NCI-H1048 (cell line): ENCODE measurements at regions not wholly inside any gene's neighbourhood (a gene's known extent, or its start where the extent isn't known, plus 50 kb on each side); places are given as distances from the start of the nearest gene placed in this dataset.
"Not testable (repeated sequence)": the region's sequence is repeated elsewhere in the genome, so short reads cannot be mapped to it uniquely, and the experiment has no call there.

ENCODE experiments used
- DNase-seq: peaks from one replicate; lab custom pipeline; 2025; lab: John Stamatoyannopoulos, UW

DNA sequence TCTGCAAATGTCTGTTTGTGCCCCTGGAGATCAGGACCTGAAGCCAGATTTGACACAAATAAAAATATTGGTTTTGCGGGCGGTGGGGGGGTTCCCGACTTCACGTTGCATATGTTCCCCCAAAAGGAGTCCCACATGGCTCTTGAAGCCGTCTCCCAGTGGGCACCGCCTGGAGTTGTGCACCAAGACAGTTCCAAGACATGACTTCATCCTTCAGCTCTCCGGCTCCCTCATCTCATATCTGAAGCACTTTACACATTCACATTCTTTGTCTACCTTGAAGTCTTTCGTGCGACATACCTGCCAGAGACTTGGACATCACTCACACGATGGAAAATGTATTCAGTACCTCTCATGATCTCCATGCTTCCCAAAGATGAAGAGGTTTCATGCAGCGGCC lies 362.8 kb upstream of the FOXK1 start:
- DNase-seq: no peak

DNA sequence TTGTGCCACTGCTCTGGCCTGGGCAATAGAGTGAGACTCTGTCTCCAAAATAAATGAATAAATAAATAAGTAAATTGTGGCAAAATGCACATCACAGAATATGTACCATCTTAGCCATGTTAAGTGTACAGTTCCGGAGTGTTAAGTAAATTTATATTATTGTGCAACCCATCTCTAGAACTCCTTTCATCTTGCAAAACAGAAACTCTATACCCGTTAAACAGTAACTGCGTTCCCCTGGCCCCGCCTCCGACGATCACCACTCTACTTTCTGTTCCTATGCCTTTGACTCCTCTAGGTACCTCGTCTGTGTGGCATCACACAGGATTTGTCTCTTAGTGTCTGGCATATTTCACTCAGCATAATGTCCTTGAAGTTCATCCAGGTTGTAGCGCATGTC lies 356.4 kb upstream of the FOXK1 start:
- no peak for DNase-seq

DNA sequence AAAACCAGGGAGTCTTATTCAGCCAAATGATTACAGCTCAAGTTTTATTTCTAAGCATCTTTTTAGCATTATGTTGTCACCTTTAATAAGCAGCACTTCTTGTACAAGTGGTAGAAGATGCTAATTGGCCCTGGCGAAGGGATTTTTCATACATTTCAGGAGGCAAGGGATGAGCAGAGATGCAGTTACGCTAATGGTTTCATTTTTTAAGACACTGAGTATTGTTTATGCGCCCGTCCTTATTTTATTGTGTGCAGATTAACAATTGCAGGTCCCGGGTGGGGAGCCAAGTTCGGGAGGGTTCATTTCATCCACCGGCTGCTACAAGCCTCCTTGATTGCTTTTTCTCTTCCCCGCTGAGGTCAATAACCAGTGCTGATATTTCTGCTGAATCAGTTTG lies 350.4 kb upstream of the FOXK1 start:
- DNase-seq: no peak

DNA sequence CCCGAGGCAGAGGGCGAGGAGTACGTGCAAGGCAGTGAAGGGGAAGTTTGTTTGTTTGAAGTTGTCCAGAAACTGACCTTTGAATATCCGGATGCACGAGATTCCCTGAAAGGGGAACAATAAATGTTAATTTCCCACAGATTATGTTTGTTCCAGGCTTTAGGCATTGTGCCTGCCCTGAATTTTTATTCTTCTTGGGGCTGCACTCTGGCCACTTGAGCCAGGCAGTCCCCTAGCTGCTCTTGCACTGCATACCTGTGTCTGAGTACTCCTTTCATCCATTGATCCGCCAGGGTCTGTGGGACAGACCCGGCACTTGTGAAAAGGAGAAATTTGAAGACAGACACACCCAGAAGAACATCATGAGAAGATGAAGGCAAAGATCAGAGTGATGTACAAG lies 343.5 kb upstream of the FOXK1 start:
- no peak for DNase-seq

DNA sequence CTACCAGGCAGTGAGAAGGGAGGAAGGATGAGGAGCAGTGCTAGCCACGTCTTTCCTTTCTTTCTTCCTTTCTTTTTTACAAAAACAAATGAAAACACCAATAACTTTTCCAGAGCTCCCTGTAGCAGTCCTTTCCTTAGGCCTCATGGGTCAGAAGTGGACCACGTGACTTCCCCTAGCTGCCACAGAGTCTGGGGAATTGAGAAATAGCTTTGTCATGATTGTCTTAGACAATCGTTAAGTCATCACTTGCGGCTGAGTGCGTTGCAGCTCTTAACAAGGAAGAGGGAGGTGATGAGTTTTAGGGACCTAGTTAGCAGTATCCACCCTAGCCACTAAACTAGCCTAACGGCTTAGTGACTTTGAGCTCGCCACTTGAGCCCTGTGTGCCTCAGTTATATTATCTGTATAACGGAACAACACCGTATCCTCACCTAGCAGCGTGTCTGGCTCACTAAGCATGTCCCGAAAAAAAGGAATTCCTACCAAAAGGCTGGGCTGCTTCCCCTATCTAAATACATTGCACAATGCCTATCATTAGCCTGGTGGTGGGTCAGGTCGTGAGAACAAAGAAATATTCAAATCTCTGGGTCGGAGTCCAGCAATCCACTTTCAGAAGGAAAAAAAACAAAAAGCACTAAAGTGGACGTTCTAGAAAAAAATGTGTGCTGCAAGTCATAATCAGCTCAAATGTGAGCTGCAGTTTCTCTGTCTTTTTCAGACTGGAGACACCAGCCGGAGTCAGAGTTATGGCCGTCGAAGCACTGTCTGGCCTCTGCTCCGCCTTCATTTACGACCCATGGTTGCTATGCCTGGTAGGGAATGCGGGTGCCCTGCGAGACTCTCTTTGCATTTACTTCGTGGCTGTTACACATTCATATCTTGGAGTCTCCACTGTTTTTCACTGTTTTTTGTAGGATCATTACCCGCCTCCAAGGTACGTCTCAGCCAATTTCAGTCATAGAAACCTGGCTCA lies 338.5 kb upstream of the FOXK1 start:
- DNase-seq: no peak

DNA sequence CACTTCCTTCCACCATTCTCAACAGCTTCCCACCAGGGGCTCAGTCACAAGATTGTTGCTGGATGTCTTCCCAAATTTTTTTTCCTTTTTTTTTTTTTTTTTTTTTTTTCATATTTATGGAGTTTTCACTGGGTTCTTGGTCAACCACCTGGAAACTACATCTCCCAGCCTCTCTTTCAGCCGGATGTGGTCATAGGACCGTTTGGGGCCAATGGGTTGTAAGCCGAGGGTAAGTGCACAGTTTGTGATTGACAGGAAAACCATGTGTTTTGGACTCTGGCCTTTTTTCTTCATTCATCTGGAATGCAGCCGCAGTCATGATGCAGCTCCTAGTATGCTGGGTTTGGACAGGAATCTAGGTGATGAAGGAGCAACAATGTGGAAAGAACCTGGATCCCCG lies 337.1 kb upstream of the FOXK1 start:
- no peak for DNase-seq

DNA sequence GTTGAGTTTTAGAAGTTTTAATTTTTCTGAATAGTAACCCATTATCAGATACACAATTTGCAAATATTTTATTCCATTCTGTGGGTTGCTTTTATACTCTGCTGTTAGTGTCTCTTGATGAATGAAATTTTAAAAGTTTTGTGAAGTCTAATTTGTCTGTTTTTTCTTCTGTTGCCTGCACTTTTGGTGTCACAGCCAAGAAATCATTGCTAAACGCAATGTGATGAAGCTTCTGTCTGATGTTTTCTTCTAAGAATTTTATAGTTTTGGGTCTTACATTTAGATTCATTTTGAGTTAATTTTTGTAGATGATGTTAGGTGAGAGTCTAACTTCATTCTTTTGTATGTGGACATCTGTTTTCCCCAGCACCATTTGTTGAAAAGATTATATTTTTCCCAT lies 330.0 kb upstream of the FOXK1 start:
- no peak for DNase-seq

DNA sequence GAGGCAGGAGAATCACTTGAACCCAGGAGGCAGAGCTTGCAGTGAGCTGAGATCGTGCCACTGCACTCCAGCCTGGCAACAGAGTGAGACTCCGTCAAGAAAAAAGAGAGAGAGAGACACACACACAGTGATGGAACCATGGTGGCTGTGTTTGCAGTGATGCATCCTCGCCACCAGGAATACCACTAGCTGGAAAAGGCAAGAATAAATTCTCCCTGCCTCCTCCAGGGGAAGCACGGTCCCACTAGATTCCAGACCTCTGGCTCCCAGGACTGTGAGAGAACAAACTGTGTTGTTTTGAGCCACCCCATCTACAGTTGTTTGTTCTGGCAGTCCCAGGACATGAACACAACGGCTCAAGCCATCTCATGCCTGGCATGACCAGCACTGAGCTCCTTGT lies 320.3 kb upstream of the FOXK1 start:
- no peak for DNase-seq

DNA sequence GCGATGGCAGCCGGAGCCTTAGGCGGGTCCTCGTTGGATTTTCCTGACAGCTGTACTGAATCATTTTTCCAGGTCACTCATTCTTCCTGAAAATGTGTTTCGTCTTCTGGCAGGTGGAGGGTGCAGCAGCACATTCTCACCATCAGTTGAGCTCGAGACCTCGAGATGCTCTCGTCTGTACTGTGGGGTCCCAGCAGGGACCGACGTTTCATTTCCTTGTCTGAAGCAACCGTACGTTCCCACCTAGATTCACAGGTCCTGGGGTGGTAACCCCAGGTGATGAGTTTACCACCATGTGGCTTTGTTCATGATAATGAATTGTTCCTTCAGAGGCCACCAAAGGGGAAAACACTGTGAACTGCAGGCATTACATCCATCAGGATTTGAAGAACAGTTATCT lies 298.5 kb upstream of the FOXK1 start:
- DNase-seq: no peak

DNA sequence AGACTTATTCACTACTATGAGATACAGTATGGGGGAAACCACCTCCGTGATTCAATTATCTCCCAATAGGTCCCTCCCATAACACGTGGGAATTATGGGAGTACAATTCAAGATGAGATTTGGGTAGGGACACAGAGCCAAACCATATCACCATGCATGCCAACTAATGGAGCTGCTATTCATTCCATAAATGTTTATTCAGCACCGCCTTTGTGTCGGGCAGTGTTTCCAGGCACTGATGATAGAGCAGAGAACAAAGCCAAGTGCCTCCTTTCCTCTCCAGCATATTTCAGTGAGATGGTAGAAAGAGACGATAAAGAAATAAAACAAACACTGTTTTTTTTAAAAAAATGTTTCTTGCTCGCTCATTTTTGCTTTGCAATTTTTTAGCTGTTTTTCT lies 295.9 kb upstream of the FOXK1 start:
- DNase-seq: no peak

DNA sequence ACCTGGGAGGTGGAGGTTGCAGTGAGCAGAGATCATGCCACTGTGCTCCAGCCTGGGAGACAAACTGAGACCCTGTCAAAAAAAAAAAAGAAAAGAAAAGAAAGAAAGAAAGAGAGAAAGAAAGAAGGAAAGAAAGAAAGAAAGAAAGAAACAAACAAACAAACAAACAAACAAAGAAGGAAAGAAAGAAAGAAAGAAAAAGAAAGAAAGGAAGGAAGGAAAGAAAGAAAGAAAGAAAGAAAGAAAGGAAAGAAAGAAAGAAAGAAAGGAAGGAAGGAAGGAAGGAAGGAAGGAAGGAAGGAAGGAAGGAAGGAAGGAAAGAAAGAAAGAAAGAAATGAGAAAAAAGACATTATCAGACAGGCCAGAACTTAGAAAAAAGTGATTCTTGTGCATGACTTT lies 291.0 kb upstream of the FOXK1 start:
- DNase-seq: not testable (repeated sequence)

DNA sequence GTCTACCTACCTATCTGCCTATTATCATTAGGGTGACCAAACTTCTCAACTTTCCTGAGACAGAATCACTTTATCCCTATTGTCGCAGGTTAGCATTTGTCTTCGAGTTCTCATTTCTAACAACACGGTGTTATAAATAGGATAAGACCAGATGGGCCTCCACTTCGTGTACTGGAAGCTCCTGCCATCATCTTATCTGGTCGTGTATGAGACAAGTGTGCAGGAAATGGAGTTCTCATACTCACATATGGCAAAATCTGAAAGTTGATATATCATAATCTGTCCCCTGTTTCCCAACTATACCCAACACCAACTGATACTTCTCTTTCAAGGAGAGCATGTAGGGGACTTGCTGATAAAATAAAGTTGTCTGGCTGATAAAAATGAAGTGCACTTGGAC lies 287.4 kb upstream of the FOXK1 start:
- DNase-seq: no peak

DNA sequence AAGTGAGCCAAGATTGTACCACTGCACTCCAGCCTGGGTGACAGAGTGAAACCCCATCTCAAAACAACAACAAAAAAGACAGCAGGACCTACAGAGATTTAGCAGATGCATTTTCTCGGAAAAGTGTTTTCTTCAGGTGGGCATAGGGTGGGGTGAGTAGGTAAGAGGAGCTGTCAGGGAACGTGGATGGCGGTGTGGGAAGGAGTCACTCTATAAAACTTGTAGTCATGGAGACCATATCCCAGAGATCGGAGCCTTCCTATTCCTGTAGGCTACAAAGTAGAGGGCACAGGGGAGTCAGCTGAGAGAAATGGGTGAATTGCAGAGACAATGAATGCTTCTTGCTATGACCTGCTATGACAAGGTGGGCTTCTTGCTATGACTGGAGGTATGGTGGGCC lies 283.0 kb upstream of the FOXK1 start:
- no peak for DNase-seq

DNA sequence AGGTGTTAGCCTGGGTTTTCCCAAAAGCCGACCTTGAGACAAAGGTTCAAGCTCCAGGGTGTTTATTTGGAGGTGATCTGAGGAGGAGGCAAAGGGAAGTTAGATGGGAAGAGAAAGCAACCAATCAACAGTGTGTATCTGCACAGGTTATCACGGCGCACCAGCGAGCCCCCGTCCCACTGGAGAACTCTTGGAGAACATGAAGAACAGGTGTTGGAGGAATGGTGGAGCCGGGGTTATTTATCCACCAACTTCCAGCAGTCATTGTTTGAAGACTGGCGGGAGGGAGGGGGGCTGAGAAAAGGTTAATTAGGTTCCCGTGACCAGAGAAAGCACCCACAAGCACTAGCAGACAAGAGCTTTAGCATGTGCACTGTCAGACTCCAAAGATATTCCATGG lies 282.5 kb upstream of the FOXK1 start:
- no peak for DNase-seq

DNA sequence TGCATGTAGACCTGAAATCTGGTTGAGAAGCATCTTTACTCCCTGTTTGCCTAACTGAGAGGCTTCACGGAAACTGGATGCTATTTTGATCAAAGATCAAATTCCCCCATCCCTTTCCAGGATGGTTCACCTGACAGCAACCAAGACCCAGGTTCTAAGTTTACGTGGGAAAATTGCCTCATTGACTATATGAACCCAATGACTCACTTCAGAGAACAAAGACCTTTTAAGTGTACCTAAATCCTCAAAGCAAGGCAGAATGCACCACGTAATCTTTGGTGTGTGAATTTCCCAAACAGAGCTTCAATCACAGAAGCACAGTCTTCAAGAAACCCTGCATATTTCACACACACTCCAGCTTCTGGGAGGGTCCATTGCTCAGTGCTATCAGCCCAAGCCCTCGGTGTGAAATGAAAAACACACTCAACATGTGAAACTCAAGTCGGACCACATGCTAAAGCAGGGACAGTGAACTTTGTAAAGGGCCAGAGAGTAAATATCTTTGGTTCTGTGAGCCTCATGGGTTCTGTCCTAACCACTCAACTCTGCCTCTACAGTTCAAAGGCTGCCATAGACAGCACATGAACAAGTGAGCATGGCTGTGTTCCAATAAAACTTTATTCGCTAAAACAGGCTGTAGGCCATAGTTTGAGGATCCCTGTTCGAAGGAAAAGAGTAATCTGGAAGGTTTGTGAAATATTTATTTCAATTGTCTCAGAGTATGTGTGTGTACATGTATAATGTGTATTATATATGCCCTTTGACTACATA lies 275.6 kb upstream of the FOXK1 start:
- no peak for DNase-seq

DNA sequence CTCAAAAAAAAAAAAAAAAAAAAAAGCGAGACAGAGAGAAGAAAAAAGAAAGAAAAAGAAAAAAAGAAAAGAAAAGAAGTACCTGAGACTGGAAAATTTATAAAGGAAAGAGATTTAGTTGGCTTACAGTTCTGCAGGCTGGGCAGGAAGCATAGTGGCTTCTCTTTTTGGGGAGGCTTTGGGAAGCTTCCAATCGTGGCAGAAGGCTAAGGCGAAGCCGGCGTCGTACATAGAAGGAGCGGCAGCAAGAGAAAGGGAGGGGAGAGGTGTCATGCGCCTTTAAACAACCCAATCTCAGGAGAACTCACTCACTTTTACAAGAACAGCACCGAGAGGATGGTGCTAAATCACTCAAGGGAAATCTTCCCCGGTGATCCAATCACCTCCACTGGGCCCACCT lies 272.1 kb upstream of the FOXK1 start:
- no peak for DNase-seq

DNA sequence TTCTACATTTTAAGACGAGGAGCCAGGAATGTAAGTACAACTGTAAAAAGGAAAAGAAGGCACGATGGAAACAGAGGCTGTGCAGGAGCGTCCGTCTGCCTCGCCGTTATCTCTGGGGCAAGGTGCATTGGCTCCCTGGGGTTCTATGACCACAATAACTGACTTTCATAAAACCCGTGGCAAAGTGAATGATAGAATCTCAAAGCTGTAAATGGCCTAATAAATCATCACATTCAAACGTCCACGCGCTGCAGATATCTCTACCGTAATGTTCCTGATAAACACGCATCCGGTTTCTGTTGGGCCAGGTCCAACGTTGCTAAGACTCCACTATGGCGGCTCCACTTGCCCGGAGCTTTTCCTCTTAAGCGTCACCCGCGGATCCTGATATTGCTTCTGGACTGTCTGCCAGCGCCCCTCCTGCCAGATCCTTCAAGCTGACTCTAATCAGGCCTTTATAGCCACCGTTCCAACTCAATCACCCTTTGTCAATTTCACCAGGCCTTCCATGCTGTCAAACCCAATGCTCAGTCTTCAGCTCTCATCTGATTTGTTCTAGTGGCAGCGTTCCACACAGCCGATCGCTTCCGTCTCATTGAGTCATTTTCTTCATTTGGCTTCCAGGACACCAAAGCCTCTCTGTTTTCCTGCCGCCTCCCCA lies 265.6 kb upstream of the FOXK1 start:
- peak; percentile 13 for DNase-seq

DNA sequence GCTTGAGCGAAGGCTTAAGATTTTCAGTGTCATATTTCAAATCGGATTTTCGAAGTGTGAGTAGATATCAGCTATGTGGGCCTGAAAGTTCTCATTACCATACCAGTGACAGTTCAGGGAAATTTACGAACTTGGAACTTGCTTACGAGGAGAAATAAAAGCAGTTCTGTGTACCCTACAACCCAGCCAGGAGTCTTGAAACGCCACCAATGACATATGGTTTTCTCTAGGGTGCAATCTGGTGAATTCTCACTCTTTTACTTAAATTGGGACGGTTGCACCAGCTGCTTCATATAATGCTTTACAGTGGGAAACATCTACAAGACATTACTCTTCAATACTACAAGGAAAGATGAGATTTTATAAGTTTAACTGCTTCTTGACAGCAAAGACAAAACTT lies 253.6 kb upstream of the FOXK1 start:
- DNase-seq: no peak

DNA sequence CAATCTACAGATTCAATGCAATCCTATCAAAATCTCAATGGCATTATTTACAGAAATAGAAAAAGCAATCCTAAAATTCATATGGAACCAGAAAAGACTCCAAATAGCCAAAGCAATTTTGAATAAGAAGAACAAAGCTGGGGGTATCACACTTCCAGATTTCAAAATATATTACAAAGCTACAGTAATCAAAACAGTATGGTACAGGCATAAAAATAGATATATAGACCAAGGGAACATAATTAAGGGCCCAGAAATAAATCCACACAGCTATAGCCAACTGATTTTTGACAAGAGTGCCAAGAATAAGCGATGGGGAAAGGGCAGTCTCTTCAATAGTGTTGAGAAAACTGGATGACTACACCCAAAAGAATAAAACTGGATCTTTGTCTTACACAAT lies 251.9 kb upstream of the FOXK1 start:
- DNase-seq: no peak

DNA sequence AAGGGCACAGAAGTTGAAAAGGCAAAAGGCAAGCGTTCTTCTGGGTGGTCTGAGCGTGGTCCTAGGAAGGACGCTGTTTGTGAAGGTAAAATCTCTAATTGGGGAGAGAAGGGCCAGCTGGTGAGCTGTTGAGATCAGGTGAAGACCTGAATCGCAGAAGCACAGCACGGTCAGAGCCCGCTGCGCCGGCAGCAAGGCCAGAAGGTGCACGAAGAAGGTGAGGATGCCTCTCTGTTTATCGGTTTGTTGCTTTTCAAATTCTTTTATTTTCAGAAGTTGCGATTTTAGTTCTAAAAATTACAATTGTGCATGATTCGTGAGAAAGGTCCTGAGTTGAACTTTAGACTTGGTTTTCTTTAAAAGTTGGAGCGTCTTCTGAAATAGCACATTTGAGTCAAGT lies 247.8 kb upstream of the FOXK1 start:
- DNase-seq: no peak

DNA sequence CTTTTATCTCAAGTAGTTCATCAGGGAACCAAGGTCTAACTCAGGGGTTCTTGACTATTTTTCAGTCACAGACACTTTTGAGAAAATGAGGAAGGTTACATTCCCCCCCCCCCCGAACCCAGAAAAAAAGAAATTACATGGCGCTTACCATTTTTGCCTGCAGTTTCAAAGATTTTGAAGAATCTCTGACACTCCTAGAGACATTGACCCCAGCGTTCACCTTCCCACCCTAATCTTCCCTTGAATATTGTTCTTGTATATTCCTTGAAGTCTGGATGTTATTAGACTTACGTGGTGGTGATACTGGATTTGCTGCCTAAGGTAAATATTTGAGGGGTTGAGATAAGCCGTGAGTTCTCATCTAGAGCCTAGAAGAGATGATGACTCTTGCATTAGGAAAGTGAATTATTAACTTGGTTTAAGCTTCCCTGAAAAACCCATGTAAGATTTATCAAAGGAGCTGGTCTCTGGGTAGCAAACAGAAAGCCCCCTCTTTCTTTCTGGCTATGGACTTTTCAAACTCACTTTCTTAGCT lies 245.7 kb upstream of the FOXK1 start:
- no peak for DNase-seq

DNA sequence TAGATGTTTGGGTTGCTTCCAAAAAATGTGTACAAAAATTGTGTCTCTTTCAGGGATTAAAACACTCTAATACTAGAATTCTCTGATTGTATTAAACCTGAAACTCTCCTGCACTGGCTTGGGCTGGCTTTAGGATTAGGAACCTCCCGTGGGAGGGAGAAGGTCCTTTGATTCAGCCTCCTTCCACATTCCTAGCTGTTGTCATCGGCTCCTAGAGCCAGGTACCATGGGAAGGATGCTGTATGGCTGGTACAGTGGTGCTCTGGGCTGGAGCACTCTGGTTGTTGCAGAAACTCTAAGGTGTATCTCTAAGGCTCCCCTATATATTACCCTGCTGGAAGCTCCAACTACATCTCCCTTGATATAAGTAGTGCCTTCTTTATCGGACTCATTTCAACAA lies 245.2 kb upstream of the FOXK1 start:
- no peak for DNase-seq

DNA sequence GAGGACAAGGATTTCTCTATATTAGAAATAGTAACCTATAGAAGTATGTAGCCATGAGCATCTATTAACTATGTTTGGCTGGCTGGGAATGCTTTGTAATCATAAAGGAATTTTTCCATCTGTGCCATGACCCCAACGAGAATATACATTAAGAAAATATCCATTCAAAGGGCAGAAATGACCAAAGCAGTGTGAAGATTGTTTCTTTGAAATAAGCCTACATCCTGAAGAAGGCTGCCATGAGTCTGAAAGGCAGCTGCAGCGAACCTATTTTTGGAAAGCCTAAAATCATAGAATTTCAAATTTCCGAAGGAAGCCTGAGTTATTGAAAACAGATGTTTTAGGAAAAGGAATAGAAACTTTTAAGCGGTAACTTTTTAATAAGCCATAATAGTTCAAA lies 244.2 kb upstream of the FOXK1 start:
- no peak for DNase-seq
